ENCODE measurements at regions not wholly inside any gene's neighbourhood (a gene's known extent, or its start where the extent isn't known, plus 50 kb on each side); places are given as distances from the start of the nearest gene placed in this dataset.

DNA sequence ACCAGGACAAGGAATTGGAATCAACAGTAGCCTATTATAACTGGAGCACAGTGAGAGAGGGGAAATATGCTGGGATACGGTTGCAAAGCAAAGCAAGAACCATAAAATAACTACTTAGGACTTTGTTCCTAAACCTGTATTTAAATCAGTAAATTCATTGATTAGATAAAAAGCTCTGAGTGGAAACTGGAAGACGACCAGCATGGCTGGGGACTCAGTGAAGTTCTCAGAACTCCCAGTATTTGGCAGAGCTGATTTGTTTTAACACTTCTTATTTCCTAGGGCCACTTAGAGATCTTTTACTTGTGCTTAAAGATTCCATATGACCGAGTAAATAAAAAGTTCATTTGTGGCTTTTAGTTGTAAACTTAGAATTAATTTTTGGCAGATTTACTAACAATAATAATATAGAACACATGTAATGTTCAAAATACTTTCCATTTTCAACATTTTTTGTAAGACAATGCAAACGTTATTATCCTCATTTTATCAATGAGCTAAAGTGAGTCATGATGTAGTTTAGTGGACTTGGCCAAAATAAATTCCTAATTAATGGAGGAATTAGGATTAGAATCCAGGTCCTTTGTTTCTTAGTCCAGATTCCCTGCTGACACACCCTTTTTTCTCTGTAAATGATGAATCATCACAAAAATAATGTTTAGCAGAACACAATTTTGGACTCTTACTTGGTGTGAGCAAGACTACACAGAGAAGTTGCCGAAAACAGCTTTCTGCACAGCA, 392.9 kb downstream of the GJA1 start:
- TF ChIP-seq, protein P1, sequence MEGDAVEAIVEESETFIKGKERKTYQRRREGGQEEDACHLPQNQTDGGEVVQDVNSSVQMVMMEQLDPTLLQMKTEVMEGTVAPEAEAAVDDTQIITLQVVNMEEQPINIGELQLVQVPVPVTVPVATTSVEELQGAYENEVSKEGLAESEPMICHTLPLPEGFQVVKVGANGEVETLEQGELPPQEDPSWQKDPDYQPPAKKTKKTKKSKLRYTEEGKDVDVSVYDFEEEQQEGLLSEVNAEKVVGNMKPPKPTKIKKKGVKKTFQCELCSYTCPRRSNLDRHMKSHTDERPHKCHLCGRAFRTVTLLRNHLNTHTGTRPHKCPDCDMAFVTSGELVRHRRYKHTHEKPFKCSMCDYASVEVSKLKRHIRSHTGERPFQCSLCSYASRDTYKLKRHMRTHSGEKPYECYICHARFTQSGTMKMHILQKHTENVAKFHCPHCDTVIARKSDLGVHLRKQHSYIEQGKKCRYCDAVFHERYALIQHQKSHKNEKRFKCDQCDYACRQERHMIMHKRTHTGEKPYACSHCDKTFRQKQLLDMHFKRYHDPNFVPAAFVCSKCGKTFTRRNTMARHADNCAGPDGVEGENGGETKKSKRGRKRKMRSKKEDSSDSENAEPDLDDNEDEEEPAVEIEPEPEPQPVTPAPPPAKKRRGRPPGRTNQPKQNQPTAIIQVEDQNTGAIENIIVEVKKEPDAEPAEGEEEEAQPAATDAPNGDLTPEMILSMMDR (IDR thresholded peaks at IDR 0.05; ENCODE audit: low read length) = no peak
- TF ChIP-seq EZH2 (IDR thresholded peaks at IDR 0.05; ENCODE audit: borderline replicate concordance, low read length) = no peak

Measured in OCI-LY1 (cell line).